ENCODE measurements at regions not wholly inside any gene's neighbourhood (a gene's known extent, or its start where the extent isn't known, plus 50 kb on each side); places are given as distances from the start of the nearest gene placed in this dataset.
"Not testable (repeated sequence)": the region's sequence is repeated elsewhere in the genome, so short reads cannot be mapped to it uniquely, and the experiment has no call there.

DNA sequence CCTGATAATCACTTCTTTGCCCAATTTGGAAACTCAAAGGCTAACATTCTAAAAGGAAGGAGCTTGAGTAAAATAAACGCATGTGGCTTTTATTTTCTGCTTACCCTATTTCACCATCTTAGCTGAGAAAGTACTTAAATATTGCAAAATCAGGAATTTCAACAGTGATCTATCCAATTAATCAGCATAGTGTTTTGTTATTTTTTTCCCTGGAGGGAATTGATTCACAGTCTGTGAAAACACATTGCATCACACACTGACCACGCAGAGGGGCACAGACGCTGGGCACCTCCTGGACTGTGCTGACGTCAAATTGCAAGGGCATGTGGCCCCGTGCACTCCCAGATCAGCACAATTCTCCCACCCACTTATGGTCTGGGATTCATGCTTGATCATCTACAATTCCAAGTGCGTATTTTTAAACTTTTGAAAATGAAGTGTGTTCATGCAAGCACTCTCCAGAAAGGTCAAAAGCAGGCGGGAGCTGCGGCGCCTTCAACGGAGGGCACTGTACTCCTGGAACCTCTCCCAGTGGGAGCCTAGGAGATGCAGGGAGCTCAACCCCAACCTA is 320.6 kb upstream of the PPARGC1A start:
- CTCF ChIA-PET = no interaction called here
- Mint-ChIP-seq H3K36me3 (ENCODE audit: low read depth) (no peaks in the 10 kb centered on the region), H3K9me3 (no peaks in the 10 kb centered on the region), H3K27me3 (no peaks in the 10 kb centered on the region), H3K4me3 (no peak overlapping the region), H3K27ac (no peak overlapping the region), H3K4me1 (no peaks in the 10 kb centered on the region)
- DNase-seq = no peak
- POLR2A ChIA-PET = no interaction called here

DNA sequence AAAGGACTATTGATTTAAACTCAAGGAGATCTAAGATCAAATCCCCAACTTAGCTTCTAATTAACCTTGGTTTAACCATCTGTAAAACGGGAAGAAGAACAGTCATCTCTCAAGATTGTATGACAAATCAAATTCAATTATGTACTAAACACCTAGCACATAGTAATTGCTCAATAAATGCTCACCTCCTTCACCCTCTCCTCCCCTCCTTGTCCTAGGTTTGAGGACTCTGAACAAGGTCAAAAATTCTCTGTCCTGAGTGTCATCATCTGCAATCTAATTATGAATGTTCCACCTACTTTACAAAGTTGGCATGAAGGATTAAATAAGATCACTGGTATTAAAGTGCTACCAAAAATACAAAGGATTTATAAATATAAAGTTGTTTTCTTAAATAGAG is 320.1 kb upstream of the PPARGC1A start:
- Mint-ChIP-seq H3K27me3 (no peaks in the 10 kb centered on the region), H3K9me3 (no peaks in the 10 kb centered on the region), H3K4me1 (no peaks in the 10 kb centered on the region), H3K4me3 (no peak overlapping the region), H3K27ac (no peak overlapping the region), H3K36me3 (ENCODE audit: low read depth) (no peaks in the 10 kb centered on the region)
- ChIA-PET CTCF (no interaction called here), POLR2A (no interaction called here)
- DNase-seq = no peak

GRCh38 chr4:24209131-24209530 is 319.3 kb upstream of the PPARGC1A start:
- POLR2A ChIA-PET = no interaction called here
- Mint-ChIP-seq H3K4me3 (no peak overlapping the region), H3K36me3 (ENCODE audit: low read depth) (no peaks in the 10 kb centered on the region), H3K27me3 (no peaks in the 10 kb centered on the region), H3K4me1 (no peaks in the 10 kb centered on the region), H3K9me3 (no peaks in the 10 kb centered on the region), H3K27ac (no peak overlapping the region)
- no peak for DNase-seq
- CTCF ChIA-PET = interaction anchor here (0.6 kb wide), 1 partner anchor 97 kb away, joined by 3 read pairs; no protein-coding TSS in a partner anchor

DNA sequence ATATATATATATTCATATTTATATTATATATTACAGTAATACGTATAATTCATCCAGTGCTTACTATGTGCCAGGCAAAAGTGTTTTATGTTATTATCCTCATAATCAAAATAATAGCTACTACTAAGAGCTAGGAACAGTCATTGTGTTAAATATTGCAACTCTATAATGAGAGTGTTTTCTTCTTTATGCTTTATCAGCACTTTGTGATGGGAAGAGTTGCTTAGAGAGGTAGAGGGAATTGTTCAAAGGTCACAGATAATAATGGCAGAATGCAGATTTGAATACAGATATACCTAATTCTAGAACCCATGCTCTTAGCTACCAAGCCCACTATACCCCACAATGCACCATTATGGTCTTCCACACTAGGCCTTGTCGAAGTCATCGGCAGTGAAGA is 318.8 kb upstream of the PPARGC1A start:
- Mint-ChIP-seq H3K9me3 (no peaks in the 10 kb centered on the region), H3K4me1 (no peaks in the 10 kb centered on the region), H3K4me3 (no peak overlapping the region), H3K27me3 (no peaks in the 10 kb centered on the region), H3K36me3 (ENCODE audit: low read depth) (no peaks in the 10 kb centered on the region), H3K27ac (no peak overlapping the region)
- POLR2A ChIA-PET = no interaction called here
- CTCF ChIA-PET = interaction anchor here (0.6 kb wide), 1 partner anchor 97 kb away, joined by 3 read pairs; no protein-coding TSS in a partner anchor
- DNase-seq = no peak

DNA sequence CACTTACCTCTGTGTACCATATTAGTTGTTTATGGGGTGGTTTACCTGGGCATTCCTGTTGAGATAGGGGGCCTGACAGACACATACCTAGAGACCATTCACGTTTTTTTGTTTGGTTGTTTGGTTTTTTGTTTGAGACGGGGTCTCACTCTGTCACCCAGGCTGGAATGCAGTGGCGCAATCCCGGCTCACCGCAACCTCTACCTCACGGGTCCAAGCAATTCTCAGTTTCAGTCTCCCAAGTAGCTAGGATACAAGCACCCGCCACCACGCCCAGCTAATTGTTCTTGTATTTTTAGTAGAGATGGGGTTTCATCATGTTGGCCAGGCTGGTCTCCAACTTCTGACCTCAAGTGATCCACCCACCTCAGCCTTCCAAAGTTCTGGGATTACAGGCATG is 314.9 kb upstream of the PPARGC1A start:
- H3K9me3 Mint-ChIP-seq; DNase-seq; CTCF ChIA-PET; H3K4me1 Mint-ChIP-seq; H3K4me3 Mint-ChIP-seq; H3K36me3 Mint-ChIP-seq (ENCODE audit: low read depth); POLR2A ChIA-PET; H3K27ac Mint-ChIP-seq; H3K27me3 Mint-ChIP-seq: not testable (repeated sequence)

GRCh38 chr4:24203926-24204325 is 314.1 kb upstream of the PPARGC1A start:
- no peak for DNase-seq
- no peak overlapping the region for H3K27ac Mint-ChIP-seq
- no peaks in the 10 kb centered on the region for H3K36me3 Mint-ChIP-seq (ENCODE audit: low read depth)
- H3K9me3 Mint-ChIP-seq = no peaks in the 10 kb centered on the region
- H3K4me3 Mint-ChIP-seq = no peak overlapping the region
- no peaks in the 10 kb centered on the region for H3K27me3 Mint-ChIP-seq
- ChIA-PET CTCF (no interaction called here), POLR2A (no interaction called here)
- H3K4me1 Mint-ChIP-seq = no peaks in the 10 kb centered on the region

DNA sequence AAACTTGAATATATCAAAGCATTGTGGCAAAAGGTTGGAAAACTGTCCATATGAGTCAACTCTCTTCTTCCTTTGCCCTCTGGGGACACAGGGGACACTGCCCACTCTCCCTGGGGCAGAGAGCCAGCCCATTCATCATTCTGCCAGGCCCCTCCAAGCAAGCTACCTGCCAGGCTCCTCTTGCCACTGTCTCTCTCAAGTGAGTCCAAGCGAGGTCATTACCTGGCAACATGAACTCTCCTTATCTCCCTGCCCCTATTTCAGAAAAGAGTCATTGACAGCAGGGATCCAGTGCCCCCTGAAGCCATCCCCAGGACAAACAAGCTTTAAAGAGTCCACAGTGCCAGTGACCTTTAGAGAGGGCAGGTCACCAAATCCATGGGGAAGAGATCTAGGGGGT is 312.7 kb upstream of the PPARGC1A start:
- ChIA-PET CTCF (no interaction called here), POLR2A (no interaction called here)
- H3K9me3 Mint-ChIP-seq = no peaks in the 10 kb centered on the region

GRCh38 chr4:24197955-24198354 is 308.1 kb upstream of the PPARGC1A start:
- H3K4me3 Mint-ChIP-seq = no peak overlapping the region
- no peaks in the 10 kb centered on the region for H3K4me1 Mint-ChIP-seq
- CTCF ChIA-PET = interaction anchor here (1.0 kb wide), 1 partner anchor 10 kb away, joined by 3 read pairs; no protein-coding TSS in a partner anchor
- POLR2A ChIA-PET = no interaction called here
- H3K27me3 Mint-ChIP-seq = no peaks in the 10 kb centered on the region
- no peak overlapping the region for H3K27ac Mint-ChIP-seq
- DNase-seq = no peak
- H3K9me3 Mint-ChIP-seq = no peaks in the 10 kb centered on the region
- no peaks in the 10 kb centered on the region for H3K36me3 Mint-ChIP-seq (ENCODE audit: low read depth)

More for the DNA sequence above, 312.7 kb upstream of the PPARGC1A start:
- H3K4me1 Mint-ChIP-seq = no peaks in the 10 kb centered on the region
- no peak overlapping the region for H3K27ac Mint-ChIP-seq
- H3K27me3 Mint-ChIP-seq = no peaks in the 10 kb centered on the region
- no peak for DNase-seq
- no peaks in the 10 kb centered on the region for H3K36me3 Mint-ChIP-seq (ENCODE audit: low read depth)
- H3K4me3 Mint-ChIP-seq = no peak overlapping the region

GRCh38 chr4:24196785-24197184 is 306.9 kb upstream of the PPARGC1A start:
- ChIA-PET CTCF (no interaction called here), POLR2A (no interaction called here)
- Mint-ChIP-seq H3K27ac (no peak overlapping the region), H3K27me3 (no peaks in the 10 kb centered on the region), H3K9me3 (no peaks in the 10 kb centered on the region), H3K4me3 (no peak overlapping the region), H3K36me3 (ENCODE audit: low read depth) (no peaks in the 10 kb centered on the region), H3K4me1 (no peaks in the 10 kb centered on the region)
- DNase-seq = no peak

DNA sequence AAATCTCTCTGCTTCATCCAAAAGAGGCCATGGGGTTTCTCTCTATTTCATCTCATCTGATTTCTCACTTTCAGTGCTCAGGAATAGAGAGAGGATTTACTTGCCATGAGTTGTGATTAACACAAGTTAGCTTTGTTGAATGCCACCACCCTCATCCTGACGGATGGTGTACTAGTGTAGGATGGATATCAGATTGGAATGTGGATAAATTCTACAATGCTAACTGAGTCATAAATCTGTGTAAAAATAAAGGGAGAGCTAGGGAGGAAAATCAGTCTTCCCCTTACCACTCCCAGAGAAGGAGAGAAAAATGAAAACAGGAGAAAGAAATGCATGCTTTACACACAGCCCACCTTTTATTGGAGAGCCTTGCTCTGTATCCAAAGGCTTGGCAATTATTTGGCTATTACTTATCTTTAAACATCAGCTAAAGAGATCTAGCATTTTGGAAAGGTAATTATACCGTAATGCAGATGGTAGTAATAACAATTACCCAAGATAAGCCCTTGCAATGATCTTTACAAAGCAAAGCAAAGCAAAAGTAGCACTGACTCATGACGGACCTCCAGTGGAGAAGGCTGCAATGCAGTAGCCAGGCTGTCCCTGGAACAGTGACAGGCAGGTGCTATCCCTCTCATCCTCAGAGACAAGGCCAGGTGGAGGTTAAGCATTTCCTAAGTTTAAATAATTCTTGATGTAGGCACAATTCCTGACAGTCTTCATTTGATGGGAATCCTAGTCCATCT is 306.3 kb upstream of the PPARGC1A start:
- no peaks in the 10 kb centered on the region for H3K27me3 Mint-ChIP-seq
- ChIA-PET CTCF (no interaction called here), POLR2A (no interaction called here)
- no peaks in the 10 kb centered on the region for H3K36me3 Mint-ChIP-seq (ENCODE audit: low read depth)
- no peak for DNase-seq
- H3K4me3 Mint-ChIP-seq = no peak overlapping the region
- no peaks in the 10 kb centered on the region for H3K4me1 Mint-ChIP-seq
- no peak overlapping the region for H3K27ac Mint-ChIP-seq
- H3K9me3 Mint-ChIP-seq = no peaks in the 10 kb centered on the region

GRCh38 chr4:24192018-24192641 is 302.3 kb upstream of the PPARGC1A start:
- Mint-ChIP-seq H3K4me3 (no peak overlapping the region), H3K27ac (no peak overlapping the region), H3K36me3 (ENCODE audit: low read depth) (no peaks in the 10 kb centered on the region), H3K4me1 (no peaks in the 10 kb centered on the region), H3K9me3 (no peaks in the 10 kb centered on the region), H3K27me3 (no peaks in the 10 kb centered on the region)
- ChIA-PET POLR2A (no interaction called here), CTCF (no interaction called here)
- no peak for DNase-seq

DNA sequence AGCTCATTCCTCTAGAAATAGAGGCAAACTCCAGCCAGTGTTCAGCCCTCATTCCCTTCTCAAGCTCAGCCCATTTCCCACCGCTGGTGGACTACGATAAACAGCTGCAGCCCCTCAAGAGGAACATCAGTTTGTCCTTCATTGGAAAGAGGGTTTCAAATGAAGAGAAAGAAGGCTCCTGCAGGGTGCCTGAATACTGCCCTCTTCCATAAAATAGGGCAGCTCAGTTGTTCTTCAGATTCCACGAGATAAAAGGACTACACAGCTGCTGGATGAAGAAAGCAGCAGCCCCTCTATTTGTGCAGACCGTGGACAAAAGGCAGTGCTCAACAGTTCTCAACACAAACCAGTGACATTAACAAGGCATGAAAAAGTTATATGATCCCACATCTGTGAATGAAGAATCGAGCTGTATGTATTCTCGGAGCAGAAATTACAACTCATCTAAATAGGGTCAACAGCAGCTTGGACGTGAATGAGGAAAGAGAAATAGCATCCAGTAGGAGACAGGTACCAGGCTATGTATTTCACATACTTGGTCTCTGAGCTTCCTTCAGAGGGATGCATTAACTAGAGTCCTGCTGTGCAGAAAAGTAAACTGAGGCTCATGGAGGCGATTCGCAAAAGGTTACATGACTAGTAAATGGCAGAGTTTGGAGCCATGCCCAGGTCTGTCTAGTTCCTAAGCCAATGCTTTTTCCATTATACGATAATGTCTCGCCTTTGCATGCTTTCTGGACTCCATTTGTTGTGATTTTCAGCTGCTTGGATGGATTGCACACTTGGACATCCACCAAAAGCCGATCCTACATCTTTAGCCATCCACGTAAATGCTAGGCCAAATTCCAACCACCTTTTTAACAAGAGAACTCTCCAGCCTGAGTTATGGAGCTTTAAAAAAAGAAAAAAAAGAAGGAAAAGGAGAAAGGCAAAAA is 301.2 kb upstream of the PPARGC1A start:
- CTCF ChIA-PET = no interaction called here
- H3K27me3 Mint-ChIP-seq = no peaks in the 10 kb centered on the region
- DNase-seq = no peak
- no peaks in the 10 kb centered on the region for H3K4me1 Mint-ChIP-seq
- H3K36me3 Mint-ChIP-seq (ENCODE audit: low read depth) = no peaks in the 10 kb centered on the region
- POLR2A ChIA-PET = no interaction called here
- H3K4me3 Mint-ChIP-seq = no peak overlapping the region
- no peak overlapping the region for H3K27ac Mint-ChIP-seq
- no peaks in the 10 kb centered on the region for H3K9me3 Mint-ChIP-seq

- ChIA-PET POLR2A (no interaction called here), CTCF (no interaction called here)
- DNase-seq = no peak
- Mint-ChIP-seq H3K27me3 (no peaks in the 10 kb centered on the region), H3K4me1 (no peaks in the 10 kb centered on the region), H3K4me3 (no peak overlapping the region), H3K27ac (no peak overlapping the region), H3K36me3 (ENCODE audit: low read depth) (no peaks in the 10 kb centered on the region), H3K9me3 (no peaks in the 10 kb centered on the region)
Measured at GRCh38 chr4:24188459-24188858, 298.6 kb upstream of the PPARGC1A start.

All from activated CD4-positive, alpha-beta T cell treated with anti-CD3 and anti-CD28 coated beads, Interleukin-2, amount 10 ng/mL, durations not matched to agents 7 days and 5 days (primary cell).